SU-DHL-6 (cell line): ENCODE measurements at regions not wholly inside any gene's neighbourhood (a gene's known extent, or its start where the extent isn't known, plus 50 kb on each side); places are given as distances from the start of the nearest gene placed in this dataset.

Source experiments
- CTCF ChIP-seq: fragments of 200-600 bp; sonication (generic); IDR thresholded peaks from one replicate; pipeline ENCODE4 v1.5.1; 2017; ENCODE audit warnings: antibody characterized with exemption, mild to moderate bottlenecking, low read length, moderate library complexity; ENCODE audit not compliant: insufficient read depth, poor library complexity, severe bottlenecking
- EZH2phosphoT487 ChIP-seq: fragments of 200-600 bp; sonication (generic), shearing (Covaris generic); conservative IDR thresholded peaks from 2 replicates; pipeline ENCODE4 v1.6.1; 2018; ENCODE audit warnings: mild to moderate bottlenecking, antibody characterized with exemption, low read length, moderate library complexity, mixed read lengths

GRCh38 chr4:181564625-181565024 is 678.6 kb upstream of the TENM3 start:
- no peak for TF ChIP-seq CTCF
- no peak for TF ChIP-seq EZH2phosphoT487
